T-helper 2 cell (primary cell): ENCODE measurements at regions not wholly inside any gene's neighbourhood (a gene's known extent, or its start where the extent isn't known, plus 50 kb on each side); places are given as distances from the start of the nearest gene placed in this dataset.

Experiments
- DNase-seq, 5 experiments: peaks; one replicate each; pipeline versions ENCODE4 v3.0.0 to v3.0.0-alpha.2; 2012 to 2022

DNA sequence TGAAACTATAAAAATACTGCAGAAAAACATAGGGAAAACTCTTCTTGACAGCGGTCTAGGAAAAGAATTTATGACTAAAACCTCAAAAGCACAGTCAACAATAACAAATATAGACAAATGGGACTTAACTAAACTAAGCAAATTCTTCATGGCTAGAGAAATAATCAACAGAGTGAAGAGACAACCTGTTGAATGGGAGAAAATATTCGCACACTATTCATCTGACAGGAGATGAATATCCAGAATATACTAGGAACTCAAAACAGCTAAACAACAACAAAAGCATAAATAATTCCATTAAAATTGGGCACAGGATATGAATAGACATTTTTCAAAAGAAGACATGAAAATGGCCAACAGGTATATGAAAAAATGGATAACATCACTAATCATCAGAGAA, 303.6 kb upstream of the PRR20A start:
- no peak for DNase-seq

DNA sequence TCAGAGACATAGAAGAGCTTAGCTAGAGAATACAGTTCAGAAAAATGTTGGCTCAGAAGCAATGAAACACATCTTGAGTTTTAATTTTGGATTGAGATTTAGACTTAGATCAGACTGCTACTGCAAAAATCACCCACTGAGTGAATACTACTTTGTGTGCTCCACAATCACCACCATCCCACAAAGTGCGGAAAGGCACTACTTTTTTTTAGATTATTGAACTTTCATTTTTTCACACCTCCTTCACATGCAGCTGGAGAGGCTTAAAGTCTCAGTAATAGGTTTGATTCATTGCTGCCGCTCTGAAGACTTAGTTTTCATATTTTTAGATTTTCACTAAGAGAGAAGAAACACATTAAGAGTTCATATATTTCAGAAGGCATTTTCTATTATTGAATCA, 289.9 kb upstream of the PRR20A start:
- no peak for DNase-seq

DNA sequence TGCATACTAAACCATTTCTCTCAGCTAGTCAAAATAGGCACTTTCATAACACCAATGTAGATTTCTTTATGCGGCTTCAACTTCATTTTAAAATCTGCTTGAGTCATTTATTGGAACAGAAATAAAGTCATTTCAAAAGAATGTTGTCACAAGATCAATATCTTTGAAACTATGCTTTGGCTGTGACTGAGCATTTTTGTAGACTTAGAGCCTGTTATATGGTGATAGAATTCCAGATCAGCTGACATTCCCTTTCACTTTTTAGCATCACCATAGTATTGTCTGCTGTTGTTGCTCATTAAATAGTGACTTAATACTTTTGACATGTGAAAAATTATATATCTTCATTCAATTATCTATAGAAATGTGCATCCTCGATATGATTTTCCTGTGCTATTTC, 279.2 kb upstream of the PRR20A start:
- no peak for DNase-seq

DNA sequence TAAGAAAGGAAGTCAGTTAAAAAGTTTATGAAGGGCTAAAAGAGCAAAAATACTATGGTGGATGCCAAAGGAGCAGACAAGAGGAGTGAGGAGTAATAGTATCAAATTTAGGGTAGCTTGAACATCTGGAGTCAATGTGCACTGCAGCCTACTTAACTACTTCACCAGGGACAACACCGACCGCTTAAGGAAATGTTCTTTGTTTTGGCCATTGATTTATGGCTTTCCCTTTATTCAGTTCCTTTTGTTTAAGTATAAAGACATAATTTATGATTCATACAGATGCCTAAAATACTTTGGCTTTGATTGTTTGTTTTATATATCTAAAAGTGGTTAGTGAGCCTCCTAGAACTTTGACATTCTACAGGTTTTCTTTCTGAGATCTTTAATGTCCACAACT, 276.3 kb upstream of the PRR20A start:
- DNase-seq = no peak

DNA sequence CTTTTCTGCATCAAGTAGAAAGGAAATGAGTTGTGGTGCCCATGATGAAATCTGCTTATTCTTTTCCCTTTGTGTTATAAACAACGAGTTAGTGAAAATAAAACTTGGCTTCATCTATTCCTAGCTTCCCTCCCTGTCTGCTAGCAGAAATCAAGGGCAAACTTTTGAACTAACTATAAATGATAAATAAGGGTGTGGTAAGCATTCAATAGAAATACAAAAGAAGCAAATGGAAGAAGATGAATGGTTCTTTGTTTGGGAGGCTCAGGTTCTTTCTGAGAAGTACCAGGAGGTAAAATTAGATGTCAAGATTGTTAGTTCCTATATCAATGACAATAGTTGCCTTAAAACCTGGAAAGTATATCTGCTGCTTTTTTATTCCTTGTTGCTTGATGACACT, 275.3 kb upstream of the PRR20A start:
- no peak for DNase-seq

DNA sequence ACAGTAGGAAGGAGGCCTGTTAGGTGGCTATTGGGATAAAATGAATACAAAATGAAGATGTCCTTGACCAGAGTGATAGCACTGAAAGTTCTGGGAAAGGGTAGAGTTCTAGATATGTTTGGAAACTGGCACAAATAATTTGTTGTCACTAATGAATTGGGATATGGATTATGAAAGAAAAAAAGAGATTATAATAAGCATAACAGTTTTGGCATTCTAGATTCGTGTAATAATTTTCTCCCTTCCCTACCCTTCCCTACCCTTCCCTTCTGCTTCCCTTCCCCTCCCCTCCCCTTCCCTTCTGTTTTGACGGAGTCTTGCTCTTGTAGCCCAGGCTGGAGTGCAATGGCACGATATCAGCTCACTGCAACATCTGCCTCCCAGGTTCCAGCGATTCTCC, 271.0 kb upstream of the PRR20A start:
- no peak for DNase-seq

DNA sequence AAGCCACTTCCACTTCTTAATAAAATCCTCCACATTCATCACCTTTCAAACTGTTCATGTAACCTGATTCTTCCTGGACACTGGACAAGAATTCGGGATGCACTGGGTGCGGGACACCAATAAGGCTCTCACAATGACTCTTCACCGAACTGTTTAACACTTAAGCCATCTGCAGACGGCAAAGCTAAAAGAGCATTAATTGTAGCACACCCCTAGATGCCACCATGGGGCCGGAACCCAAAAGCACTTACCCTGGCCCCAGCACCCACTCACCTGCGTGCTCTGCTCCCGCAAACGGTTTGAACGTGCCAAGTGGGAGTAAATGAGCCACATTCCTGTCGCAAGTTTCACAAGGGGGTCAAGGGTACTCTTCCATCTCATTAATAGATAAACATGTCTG, 254.3 kb upstream of the PRR20A start:
- no peak for DNase-seq

DNA sequence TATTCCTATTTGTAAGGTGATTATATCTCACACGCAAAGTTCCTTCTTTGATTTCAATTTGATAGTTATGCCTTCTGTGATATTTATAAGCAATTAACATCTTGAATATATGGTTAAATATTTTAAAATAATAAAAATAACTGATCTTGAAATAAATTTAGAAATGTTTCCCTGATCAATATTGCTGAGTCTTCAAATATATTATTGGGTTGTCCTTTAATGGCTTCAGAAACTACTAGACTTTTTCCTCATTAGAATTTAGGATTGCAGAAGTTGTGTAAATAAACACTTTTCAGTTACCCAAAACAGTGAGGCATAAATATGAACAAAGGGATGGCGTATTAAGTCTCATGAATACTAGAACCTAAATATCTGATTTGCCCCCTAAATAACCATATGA, 252.3 kb upstream of the PRR20A start:
- DNase-seq = no peak

DNA sequence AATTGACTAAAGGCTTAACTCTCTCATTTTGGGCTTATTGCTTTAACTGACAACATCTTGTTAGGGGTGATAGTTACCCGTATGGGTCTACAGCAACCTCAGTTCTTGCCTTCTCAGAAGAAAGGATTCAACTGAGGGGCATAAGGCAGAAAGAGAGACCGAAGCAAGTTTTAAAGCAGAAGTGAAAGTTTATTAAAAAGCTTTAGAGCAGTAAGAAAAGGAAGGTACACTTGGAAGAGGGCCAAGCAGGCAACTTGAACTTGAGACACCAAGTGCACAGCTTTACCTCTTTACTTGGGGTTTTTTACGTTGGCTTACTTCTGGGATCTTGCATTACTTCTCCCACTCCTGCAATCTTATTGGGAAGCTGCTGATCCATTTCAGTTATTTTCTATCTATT, 246.9 kb upstream of the PRR20A start:
- DNase-seq = no peak

DNA sequence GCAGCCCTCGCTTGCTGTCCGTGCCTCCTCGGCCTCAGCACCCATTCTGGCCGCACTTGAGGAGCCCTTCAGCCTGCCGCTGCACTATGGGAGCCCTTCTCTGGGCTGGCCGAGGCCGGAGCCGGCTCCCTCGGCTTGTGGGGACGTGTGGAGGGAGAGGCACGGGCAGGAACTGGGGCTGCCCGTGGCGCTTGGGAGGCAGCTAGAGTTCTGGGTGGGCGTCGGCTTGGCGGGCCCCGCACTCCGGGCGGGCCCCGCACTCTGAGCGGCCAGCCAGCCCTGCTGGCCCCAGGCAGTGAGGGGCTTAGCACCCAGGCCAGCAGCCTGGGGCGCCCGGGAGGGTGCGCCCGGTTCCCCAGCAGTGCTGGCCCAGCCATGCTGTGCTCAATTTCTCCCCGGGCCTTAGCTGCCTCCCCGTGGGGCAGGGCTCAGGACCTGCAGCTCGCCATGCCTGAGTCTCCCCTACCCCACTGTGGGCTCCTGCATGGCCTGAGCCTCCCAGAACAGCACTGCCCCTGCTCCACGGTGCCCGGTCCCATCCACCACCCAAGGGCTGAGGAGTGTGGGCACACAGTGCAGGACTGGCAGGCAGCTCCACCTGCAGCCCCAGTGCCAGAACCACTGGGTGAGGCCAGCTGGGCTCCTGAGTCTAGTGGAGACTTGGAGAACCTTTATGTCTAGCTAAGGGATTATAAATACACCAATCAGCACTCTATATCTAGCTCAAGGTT, 240.0 kb upstream of the PRR20A start:
- DNase-seq = no peak

DNA sequence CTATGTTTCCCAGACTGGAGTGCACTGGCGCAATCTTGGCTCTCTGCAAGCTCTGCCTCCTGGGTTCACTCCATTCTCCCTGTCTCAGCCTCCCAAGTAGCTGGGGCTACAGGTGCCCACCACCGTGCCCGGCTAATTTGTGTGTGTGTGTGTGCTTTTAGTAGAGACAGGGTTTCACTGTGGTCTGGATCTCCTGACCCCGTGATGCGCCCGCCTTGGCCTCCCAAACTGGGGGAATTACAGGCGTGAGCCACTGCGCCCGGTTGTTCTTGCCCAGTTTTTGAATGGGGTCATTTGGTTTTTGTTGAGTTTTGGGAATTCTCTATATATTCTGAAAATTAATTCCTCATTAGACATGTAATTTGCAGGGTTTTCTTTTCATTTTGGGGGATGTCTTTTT, 238.4 kb upstream of the PRR20A start:
- no peak for DNase-seq

DNA sequence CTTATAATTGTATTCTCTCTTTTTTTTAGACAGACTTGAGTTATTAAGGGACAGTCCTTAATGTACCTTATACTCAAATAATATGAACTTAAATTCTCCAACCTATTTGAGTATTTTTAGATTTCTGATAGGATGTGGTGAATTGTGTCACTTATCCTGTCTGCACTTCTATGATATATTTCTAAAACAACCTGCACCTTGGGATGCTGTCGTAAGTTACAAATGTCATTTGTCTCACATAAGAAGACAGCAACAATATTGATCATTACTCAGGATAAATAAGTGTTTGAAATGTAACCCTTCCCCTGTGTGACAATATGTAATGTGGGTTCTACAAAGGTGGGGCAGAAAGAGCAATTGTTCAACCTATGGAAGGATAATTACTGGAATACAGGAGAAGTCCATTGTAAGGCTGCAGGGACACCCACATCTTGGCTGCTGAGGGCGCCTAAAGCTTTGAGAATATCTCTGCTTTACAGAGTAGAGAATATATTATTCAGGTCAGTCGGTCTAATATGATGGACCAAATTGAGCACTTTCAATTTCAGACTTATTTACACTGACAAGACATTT, 236.9 kb upstream of the PRR20A start:
- no peak for DNase-seq

DNA sequence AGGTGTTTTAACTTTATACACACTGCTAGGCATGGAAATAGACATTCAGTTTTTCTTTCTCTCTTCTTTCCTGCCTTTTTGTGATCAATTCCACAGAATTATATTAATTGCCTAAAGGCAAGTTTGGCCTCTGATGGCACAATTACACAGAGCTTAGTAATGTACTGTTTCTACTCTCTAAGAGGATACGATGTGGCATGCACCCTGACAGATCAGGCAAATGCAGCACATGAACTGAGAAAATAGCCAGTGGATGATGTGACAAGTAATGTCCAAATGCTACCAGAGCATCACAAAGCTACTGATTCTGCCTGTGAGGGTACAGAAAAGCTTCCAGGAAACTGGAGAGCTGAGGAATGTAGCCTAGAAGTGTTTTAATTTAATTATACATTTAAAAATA, 233.8 kb upstream of the PRR20A start:
- no peak for DNase-seq

DNA sequence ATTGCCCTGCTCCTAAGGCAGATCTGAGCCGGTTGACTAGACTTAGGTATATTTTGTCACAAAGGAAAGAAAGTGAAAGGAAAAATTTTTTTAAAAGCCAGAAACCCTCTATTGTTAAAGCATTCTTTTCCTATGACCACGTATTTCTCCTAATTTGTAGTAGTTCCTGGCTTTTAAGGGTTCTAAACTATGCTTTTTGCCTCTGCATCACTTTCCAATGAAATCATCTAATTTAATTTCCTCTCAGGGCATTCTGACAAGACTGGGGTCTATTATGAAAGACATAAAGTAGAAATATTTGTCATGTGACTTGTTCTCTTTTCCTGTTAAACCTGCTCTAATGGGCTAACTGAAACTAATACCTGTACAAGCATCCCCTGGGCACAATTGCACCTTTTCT, 233.0 kb upstream of the PRR20A start:
- no peak for DNase-seq

DNA sequence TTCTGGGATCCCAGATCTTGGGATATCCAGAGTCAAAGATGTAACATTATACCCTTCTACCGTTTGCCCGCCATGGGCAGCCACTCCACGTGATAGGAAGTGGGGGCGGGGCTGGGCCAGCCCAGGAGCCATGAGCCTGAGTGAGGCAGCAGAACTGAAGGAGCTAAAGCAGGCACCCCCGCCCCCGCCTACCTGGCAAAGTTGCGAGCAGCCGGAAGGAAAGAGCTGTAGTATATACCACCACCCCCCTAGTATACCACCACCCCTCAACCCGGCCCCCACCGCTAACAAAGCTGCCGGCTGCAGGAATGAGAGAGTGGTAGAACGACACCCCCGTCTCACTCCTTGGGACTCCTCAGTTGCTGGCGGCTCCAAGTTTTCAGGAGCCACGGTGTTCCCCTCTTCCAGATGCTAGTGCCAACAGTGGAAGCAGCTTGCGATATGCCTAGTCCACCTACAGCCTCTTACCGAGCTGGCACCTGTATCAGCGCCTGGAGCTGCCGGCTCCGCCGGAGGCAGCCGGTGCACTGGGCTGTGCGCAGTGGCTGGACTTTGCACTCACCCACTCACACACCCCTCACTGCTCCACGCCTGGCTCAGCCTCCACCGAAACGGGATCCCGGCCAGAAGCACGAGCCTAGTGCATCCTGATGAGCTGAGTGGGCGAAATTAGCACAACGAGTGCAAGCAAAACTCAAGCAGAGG, 230.7 kb upstream of the PRR20A start:
- DNase-seq = no peak

DNA sequence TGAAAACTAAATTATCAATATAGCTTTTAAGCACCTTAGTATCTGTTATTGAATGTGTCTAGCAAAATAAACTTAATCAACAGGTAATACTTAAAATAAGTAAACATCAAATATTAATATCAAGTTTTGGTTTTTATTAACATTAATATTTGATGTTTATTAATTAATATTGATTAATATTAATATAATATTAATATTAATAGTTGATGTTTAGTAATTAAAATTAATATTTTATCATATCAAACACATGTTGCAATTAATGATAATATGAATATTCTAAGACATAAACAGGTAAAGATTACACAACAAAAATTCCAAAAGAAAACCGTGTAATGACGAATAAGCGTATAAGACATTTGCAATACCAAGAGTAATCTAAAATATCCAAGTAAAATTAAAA, 222.8 kb upstream of the PRR20A start:
- no peak for DNase-seq

DNA sequence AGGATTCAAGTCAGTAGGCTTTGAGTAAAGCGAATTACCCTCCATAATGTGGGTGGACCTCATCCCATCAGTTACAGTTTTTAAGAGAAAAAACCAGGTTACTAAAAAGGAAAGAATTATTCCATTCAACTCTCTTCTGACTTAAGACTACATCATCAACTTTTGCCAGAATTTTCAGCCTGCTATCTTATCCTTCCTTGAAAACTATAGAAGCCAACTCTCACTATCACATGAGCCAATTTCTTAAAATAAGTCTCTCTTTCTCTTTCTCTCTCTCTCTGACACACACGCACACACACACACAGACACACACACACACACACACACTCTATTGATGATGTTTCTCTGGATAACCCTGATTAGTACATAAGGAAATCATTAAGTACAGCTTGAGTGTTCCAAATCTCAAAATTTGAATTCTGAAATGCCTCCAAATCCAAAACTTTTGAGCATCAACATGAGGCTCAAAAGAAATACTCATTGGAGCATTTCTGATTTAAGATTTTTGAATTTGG, 217.0 kb upstream of the PRR20A start:
- DNase-seq = no peak

DNA sequence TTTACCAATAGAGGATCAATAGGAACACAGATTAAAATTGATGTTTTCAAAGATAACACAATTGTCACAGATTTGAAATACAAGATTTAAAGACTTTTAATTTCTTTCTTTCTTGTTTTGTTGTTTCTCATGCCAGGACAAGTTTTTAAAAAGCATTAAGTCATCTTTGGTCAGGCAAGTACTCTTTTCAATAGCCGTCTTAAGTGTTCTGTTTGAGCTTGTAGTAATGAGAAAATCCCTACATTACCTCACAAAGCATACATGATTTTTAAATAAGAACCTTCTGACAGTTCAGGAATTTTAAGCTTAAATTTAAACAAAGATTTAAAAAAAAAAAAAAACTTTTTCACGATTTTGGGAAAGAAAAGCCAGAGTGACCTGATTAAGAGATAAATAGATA, 216.3 kb upstream of the PRR20A start:
- DNase-seq = no peak

DNA sequence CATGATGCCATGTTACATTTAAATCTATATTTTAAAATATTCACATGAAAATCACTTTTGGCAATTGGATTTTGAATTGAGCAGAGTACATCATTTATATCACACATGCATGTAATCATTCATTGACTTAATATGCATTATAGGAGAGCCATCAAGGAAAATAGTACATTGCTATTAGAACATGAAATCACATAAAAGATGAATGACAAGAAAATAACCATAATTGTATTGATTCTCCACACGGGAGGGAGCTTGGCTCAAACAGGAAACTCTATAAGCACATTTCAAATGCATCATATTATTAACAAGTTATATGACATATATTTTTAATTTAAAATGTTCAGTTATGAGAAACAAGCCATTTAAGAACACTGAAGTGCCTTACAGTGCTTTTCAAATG, 208.6 kb upstream of the PRR20A start:
- DNase-seq = no peak

DNA sequence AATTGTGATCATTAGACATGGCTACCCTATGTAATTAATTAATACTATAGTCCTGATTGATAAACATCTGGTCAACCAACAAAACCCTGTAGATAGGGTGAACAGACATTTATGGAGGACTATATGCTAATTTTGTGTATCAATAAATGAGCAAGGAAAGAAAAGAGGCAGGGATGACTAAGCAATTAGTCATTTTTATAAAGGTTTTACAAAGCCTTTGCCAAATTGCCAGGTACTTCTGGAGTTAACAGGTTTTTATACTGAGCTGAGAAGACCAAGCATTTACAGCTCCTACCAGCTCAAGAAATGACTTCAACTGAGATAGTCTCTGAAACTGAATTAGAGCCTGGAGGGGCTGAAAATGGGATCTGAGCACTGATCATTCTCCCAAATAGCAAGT, 186.8 kb upstream of the PRR20A start:
- DNase-seq = no peak

DNA sequence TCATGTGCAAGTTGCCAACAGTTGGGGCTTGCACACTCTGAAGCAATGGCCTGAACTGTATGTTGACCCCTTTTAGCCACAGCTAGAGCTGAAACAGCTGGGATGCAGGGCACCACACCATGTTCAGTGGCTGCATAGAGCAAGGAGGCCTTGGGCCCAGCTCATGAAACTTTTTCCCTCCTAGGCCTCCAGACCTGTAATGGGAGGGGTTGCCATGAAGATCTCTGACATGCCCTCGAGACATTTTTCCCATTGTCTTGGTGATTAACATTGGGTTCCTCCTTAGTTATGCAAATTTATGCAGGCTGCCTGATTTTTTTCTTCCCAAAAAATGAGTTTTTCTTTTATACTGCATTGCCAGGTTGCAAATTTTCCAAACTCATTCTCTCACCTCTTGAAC, 165.1 kb upstream of the PRR20A start:
- no peak for DNase-seq

DNA sequence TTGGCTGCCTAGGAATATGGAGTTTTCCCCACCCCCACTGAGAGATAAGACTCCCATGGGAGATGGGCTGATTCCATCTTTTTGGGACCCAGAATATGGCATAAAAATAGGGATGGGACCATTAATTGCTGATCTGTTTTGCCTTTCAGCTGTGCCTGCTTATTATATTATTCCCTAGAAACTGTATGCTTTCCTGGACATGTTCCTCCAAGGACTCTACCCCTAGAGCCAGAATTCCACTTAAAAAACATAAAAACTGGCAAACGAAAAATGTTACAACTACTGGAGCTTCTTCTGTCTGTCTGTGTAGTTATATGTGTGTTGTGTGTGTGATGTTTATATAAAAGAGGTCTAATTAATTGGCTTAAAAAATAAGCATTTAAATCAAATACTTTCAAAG, 159.9 kb upstream of the PRR20A start:
- no peak for DNase-seq

DNA sequence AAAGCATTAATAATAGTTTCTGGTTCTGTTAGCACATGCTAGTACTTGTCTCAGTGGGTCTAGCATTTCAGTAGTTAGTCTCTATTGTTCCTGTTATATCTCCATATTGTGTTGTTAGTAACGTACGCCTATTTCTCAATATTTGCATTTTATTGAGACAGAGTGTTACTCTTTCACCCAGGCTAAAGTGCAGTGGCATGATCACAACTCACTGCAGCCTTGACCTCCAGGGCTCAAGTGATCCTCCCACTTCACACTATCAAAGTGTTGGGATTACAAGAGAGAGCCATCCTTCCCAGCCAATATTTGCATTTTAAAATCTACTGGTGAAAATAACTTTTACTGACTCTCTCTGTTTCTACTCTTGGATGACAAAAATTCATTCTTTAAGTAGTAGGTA, 154.6 kb upstream of the PRR20A start:
- DNase-seq = no peak

DNA sequence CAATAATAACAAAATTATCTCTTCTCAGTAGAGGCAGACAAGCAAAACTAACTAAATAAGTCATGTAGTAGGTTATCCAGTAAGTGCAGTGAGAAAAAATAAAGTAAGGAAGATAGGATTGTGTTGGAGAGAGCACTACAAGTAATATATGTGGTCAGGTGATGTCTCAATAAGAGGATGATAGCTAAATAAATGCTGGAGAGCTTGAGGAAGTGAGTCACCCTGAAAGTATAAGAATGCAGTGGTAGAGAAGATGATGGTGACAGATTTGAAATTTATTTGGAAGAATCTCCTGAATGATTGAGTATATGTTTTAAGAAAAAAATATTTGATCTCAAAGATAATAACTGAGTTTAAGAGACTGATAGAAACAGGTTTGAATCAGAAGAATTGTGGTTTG, 152.2 kb upstream of the PRR20A start:
- DNase-seq = no peak
